ENCODE measurements at regions not wholly inside any gene's neighbourhood (a gene's known extent, or its start where the extent isn't known, plus 50 kb on each side); places are given as distances from the start of the nearest gene placed in this dataset.
"Not testable (repeated sequence)": the region's sequence is repeated elsewhere in the genome, so short reads cannot be mapped to it uniquely, and the experiment has no call there.

DNA sequence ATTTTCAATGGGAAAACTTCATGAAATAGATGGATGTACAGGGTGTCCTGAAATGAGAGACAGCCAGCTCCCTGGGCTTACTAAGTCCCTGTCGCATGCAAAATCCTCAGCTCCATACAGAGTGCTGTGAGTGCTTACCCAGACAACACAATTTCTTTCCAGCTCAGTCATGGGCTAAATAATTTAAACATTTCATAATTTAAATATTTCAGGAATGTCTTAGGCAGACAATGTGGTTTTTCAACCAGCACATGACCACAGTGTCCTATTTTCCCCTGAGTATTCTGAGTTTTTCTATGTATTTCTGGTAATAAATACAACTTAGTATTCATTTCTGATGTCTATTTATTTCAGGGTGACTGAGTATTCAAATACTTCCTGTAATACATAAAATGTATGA is 188.5 kb upstream of the SNX2 start:
- no peak overlapping the region for H3K4me3 ChIP-seq (ENCODE audit: low read length)
- no peak for DNase-seq (ENCODE audit: low read depth, low spot score)

DNA sequence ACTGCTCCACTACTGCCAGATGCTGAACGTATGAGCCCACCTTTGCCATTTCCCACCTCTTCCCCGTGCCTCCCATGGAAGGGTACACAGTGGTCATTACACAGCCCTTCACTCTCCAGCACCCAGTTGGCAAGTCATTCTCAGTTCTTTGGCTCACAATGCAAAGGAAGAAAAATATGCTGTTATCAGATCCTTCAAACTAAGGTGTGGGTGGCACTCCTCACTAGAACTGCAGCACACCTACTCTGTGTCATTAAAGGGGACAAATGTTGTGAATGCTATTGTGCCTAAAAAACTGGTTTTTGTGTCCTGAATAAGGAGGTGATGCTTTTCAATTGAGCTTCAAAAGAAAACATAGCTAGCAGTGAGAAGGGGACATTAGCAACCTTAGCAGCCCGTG is 183.1 kb upstream of the SNX2 start:
- no peak for DNase-seq (ENCODE audit: low read depth, low spot score)
- H3K4me3 ChIP-seq (ENCODE audit: low read length), result no peak overlapping the region

DNA sequence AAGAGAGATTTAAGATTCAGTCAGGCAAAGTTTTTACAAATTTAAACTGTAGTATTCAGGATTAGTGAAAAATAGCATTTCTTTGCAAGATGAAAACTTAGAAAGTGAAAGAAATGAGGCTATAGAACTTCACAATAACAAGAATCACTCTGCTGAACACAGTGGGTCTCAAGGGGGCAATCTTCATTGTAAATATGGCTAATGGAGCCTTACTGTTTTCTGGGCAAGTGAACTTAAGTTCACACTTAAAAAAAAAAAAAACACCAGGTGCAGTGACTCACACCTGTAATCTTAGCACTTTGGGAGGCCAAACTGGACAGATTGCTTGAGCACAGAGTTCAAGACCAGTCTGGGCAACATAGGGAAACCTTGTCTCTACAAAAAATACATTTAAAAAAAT is 175.9 kb upstream of the SNX2 start:
- DNase-seq (ENCODE audit: low read depth, low spot score), result no peak
- H3K4me3 ChIP-seq (ENCODE audit: low read length), result no peak overlapping the region

DNA sequence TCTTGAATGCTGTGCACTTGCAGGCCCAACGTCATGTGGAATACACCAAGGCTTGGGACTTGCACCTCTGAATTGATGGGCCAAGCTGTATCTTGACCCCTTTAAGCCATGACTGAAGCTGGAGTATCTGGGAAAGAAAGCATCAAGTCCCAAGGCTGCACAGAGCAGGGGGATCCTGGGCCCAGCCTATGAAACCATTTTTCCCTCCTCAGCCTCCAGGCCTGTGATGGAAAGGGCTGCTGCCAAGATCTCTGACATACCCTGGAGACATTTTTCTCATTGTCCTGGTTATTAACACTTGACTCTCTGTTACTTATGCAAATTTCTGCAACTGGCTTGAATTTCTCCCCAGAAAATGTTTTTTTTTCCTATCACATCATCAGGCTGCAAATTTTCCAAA is 174.0 kb upstream of the SNX2 start:
- no peak for DNase-seq (ENCODE audit: low read depth, low spot score)
- no peak overlapping the region for H3K4me3 ChIP-seq (ENCODE audit: low read length)

DNA sequence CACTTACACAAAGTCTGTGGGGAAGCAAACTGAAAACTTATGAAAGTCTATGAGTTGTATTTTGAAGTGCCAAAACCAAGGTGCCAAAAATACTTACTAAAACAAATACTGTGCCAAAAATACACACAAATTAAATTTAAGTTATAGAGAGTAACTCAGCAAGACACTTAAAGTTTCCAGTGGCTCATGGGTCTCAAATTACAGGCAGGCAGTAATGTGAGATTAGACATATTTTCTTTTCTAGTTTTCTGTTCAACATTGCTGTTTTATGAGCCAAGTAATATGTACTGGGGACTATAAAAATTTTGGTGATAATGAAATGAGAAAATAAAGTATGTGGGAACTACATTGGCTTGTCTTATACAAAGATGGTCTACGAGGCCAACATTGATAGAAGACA is 172.2 kb upstream of the SNX2 start:
- DNase-seq (ENCODE audit: low read depth, low spot score), result no peak

DNA sequence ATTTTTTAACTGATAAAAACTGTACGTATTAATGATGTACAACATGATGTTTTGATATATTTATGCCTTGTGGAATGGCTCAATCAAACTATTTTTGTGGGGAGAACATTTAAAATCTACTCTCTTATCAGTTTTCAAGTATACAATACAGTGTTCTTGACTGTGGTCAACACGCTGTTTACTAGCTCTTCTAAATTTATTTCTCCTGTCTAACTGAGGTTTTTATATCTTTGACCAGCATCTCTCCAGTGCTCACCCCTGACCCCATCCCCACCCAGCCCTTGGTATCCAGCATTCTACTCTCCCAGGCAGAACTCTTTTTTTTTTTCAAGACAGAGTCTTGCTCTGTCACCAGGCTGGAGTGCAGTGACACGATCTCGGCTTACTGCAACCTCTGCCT is 169.6 kb upstream of the SNX2 start:
- DNase-seq (ENCODE audit: low read depth, low spot score), result no peak
- no peak overlapping the region for H3K4me3 ChIP-seq (ENCODE audit: low read length)

More for the DNA sequence above, 172.2 kb upstream of the SNX2 start:
- no peak overlapping the region for H3K4me3 ChIP-seq (ENCODE audit: low read length)

DNA sequence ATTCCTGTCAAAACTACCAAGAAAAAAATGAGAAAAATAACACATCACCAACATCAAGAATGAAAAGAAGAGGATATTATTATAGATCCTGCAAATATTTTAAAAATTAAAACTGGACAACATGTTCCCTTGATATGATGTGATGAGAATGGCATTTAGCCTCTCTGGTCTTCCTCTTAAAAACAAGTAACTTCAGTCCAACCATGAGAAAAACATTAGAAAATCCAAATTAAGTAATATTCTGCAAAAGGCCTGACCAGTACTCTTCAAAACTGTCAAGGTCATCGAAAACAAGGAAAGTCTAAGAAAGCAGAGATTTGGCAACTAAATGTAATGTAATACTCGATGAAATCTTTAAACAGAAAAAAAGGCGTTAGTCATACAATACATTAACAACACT is 167.1 kb upstream of the SNX2 start:
- no peak for DNase-seq (ENCODE audit: low read depth, low spot score)
- H3K4me3 ChIP-seq (ENCODE audit: low read length), result no peak overlapping the region

DNA sequence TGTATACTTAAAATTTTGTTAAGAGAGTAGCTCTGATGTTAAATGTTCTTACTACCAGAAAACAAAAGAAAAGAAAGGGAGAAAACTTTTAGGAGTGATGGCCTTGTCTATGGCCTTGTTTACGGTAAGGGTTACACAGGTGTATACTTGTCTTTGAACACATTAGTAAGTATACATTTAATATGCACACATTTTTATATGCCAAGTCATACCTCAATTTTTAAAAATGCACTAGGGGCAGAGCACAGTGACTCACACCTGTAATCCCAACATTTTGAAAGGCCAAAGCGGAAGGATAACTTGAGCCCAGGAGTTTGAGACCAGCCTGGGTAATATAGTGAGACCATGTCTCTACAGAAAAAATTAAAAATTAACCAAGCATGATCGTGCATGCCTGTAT is 166.7 kb upstream of the SNX2 start:
- DNase-seq (ENCODE audit: low read depth, low spot score), result no peak
- H3K4me3 ChIP-seq (ENCODE audit: low read length), result no peak overlapping the region

DNA sequence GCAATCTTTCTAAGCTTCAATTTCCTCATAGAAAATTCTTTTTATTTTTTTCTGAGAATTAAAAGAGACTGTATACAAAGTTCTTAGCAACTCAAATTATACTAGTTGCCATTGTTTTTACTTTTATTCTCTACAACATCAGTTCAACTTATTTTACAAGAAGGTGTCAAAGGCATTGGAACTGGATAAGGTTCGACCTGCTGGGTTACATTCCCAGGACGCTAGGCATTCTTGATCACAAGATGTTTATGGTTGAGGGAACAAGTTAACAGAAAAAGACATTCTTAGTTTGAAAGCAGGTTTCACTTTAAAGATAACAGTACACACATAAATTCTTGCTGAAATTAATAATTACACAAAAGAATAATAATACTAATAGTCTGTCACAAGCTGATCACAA is 163.5 kb upstream of the SNX2 start:
- no peak overlapping the region for H3K4me3 ChIP-seq (ENCODE audit: low read length)
- no peak for DNase-seq (ENCODE audit: low read depth, low spot score)

DNA sequence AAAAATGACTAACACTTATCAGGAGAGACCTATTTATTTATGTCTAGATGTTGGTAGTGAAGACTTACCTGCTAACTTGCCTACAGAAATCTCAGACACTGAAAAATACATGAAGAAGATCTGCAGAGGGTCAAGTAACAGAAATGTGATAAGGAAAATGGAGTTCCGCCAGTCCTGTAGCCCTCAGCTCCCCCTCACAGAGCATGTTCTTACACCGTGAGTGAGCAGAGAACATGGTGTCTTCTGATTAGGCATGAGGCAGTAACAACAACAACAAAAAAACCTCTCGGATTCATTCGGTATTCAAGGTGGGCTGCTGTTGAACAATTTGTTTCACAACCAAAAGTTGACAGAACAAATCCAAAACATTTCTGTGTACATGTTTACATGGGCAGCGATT is 162.0 kb upstream of the SNX2 start:
- no peak for DNase-seq (ENCODE audit: low read depth, low spot score)

DNA sequence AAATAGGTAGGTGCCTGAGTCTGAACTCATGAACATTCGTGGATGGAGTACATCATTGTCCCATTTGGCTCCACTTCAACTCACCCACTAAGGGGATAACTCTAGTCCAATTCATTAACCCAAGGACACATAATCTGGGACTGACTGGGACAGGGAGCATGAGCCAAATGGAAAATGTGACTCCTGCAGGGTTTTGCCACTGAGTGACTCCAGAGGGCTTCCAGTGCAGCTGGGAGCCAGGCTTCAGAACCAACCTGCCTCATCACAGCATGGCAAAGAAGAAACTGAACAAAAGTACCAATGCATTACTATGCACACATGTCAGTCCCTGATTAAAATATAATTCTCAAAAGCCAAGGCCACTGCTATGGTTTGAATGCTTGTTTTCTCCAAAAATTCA is 159.7 kb upstream of the SNX2 start:
- no peak for DNase-seq (ENCODE audit: low read depth, low spot score)

More for the DNA sequence above, 162.0 kb upstream of the SNX2 start:
- no peak overlapping the region for H3K4me3 ChIP-seq (ENCODE audit: low read length)

DNA sequence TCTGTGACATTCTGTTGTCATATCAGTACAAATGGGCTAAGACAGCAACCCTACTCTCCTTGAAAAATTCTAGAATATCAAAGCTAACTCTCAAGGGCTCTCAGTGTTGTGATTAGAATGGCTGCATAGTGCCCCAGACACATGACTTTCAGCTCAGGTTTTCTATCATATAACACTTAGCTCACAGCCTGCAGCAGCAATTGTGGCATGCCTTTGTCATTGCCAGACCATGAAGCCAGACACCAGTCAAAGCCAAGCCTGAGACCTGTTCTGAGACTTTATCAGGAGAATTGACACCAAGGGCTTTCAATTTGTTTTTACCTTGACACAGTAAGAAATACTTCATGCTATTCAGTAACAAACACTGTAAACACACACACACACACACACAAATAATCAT is 159.0 kb upstream of the SNX2 start:
- DNase-seq (ENCODE audit: low read depth, low spot score), result no peak
- no peak overlapping the region for H3K4me3 ChIP-seq (ENCODE audit: low read length)

More for the DNA sequence above, 159.7 kb upstream of the SNX2 start:
- H3K4me3 ChIP-seq (ENCODE audit: low read length), result no peak overlapping the region

DNA sequence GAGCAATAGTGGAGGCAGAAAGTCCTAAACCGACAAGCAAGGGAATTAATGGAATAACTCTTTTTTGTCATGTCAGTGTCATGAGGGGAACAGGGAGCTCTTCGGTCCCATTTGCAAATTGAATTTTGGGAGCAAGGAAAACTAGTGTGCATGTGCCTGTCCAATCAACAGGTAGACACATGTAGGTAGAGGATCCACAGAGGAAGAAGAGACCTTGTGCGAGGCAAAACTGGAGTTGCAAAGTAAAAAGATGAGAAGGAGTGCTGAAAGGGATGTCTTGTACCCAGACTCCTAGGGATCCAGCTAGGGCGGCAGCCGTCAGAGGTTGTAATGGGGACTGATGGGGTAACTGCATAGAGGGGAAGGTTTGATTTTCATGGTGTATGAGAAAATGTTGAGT is 156.8 kb upstream of the SNX2 start:
- not testable (repeated sequence) for H3K4me3 ChIP-seq (ENCODE audit: low read length); DNase-seq (ENCODE audit: low read depth, low spot score)

DNA sequence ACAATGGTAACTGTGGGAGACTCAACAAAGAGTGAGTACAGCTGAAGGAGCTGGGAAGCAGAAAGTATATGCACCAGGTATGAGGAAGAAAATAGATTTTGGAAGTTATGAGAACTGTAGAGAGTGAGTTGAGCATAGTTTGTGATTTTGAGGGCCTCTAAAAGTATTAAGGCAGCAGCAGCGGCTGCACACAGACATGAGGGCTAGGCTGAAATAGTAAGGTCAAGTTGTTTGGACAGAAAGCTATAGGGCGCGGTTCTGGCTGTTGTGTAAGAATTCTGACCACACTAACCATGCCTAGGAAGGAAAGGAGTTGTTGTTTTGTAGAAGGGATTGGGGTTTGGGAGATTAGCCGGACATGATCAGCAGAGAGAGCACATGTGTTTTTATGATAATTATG is 154.1 kb upstream of the SNX2 start:
- DNase-seq (ENCODE audit: low read depth, low spot score); H3K4me3 ChIP-seq (ENCODE audit: low read length): not testable (repeated sequence)

DNA sequence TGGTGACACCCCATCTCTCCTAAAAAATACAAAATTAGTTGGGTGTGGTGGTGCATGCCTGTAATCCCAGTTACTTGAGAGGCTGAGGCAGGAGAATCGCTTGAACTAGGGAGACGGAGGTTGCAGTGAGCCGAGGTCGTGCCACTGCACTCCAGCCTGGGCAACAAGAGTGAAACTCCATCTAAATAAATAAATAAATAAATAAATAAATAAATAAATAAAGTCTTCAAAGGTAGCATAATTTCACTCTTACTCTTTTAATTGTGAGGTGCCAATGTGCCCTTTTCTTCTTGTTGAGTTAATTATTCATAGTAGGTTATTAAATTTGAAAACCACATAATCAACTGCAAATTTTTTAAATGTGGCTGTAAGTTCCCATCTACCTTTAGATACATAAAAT is 146.2 kb upstream of the SNX2 start:
- DNase-seq (ENCODE audit: low read depth, low spot score); H3K4me3 ChIP-seq (ENCODE audit: low read length): not testable (repeated sequence)

DNA sequence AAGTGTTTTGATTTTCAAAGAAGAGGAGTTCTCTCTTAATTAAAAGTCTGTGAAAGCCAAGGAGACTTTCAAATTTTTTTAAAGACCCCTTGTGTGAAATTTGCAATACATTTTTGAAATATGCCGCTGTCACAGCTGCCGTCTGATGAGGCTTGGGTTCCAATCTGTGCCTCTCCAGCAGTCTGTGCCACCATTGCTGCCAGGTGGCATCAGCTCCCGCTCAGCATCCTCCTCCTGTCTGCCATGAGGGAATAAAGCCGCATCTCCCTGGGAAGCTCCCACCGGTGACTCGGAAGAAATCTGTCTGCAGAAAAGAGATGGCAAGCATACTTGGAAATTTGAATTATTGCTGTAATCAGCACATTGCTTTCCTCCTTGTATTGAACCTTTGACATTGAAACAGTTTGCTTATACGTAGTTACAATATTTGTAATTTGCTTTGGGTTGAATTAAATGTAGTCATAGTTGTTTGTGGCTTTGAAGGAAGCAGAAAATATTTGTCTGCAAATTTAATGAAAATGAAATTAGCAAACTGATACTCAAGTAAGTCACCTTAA is 145.7 kb upstream of the SNX2 start:
- no peak for DNase-seq (ENCODE audit: low read depth, low spot score)
- H3K4me3 ChIP-seq (ENCODE audit: low read length), result no peak overlapping the region

DNA sequence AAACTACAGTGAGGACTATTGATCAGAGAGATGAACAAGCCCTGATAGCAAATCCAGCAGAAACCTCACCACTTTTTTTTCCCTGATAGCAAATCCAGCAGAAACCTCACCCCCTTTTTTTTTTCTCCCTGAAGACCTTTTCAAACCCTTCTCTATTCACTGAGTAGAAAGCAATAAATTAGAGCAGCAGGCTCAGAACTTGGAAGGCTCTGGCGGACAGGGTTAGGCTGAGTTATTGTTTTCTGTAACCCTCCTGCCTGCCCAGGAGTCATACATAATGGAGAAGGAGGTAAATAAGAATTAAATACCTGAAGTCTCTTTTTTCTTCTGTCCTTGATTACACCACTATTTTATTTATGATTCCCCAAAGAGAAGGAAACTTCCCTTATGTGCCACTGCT is 136.3 kb upstream of the SNX2 start:
- no peak overlapping the region for H3K4me3 ChIP-seq (ENCODE audit: low read length)
- DNase-seq (ENCODE audit: low read depth, low spot score), result no peak

DNA sequence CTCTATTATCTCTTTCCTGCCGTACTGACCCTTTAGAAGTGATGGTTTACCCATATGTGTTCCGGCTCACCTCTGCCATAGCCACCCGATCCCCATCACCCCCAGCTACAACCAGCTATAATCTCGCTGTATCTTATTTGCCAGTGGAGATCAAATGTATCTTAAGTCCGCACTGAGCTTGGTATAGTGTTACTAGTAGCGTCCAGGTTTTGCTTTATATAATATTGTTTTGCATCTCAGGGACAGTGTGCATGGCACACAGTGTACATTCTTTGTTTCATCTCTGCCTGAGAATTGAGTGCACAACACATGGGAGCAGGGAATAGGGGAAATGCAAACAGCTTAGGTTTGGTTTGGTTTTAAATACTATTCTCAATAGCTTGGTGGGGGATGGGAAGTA is 135.8 kb upstream of the SNX2 start:
- no peak for DNase-seq (ENCODE audit: low read depth, low spot score)
- H3K4me3 ChIP-seq (ENCODE audit: low read length), result no peak overlapping the region

DNA sequence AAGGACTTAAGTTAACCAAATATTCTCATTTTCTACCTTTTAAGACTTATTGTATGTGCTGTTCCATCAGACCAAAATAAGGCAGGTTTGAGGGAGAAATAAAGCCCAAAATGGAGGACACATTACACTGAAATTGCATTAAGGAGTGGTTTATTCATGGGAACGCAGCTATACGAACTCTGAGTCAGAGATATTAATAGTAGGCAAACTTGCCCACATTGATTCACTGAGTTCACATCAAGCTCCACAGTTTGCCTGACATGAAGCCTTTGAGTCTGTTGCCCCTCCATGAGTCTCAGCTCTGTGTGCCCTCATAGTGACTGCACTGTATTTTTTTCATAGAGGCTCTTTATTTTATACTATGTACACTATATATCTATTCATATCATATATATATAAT is 135.0 kb upstream of the SNX2 start:
- DNase-seq (ENCODE audit: low read depth, low spot score), result no peak
- no peak overlapping the region for H3K4me3 ChIP-seq (ENCODE audit: low read length)

DNA sequence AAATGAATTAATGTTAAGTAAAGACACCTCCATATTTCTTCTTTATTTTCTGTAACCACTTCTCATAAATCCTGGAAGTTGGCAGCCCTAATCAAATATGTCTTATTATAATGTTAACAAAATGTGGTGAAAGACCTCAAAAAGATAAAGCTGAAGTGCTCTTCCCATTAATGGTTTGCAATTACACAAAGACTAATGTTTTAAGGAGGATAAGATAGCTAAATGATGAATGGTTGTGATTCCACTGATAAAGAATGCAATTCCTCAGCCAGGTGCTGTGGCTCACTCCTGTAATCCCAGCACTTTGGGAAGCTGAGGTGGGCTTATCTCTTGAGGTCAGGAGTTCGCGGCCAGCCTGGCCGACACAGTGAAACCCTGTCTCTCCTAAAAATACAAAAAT is 125.8 kb upstream of the SNX2 start:
- no peak overlapping the region for H3K4me3 ChIP-seq (ENCODE audit: low read length)
- no peak for DNase-seq (ENCODE audit: low read depth, low spot score)

DNA sequence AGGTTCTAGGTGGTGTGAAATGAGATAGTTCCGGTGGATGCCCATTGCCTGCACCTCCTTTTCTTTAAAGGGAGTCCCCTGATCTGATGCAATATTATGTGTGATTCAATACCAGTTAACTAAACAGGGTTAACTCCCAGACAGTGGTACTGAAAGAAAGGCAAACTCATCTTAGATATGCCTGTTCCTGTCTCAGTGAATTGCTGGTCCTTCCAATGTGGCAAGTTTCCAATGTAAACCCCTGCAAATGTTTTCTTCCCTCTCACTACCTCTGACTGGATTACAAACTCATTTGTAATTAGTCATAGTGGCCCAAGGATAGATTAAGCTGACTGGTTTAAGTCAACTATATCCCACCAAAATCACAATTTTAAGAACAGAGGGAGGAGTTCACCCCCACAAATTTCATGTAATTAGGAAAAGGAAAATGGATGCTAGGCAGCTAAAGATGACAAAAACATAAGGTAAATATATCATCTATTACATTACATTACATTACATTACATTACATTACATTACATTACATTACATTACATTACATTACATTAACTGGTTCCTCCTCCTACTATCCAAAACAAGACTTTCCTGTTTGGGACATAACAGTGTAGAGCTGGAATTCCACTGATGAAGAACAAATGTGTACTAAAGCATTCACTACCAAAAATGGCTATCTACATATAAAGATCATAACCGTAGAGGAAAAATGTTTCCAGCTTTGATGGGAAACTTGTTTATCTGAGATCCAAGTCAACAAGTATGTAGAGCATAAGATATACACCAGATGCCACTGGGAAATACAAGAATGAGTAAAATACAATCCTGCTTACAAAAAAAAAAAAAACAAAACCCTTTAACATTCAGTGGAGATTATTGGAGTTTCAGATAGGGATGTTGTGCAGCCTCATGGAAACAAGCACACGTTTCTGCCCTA is 121.5 kb upstream of the SNX2 start:
- H3K4me3 ChIP-seq (ENCODE audit: low read length), result no peak overlapping the region

More for the DNA sequence above, 121.5 kb upstream of the SNX2 start:
- DNase-seq (ENCODE audit: low read depth, low spot score), result no peak

Data from Jurkat, Clone E6-1 (cell line).